Activated CD4-positive, alpha-beta T cell treated with anti-CD3 and anti-CD28 coated beads, Interleukin-2, amount 10 ng/mL, durations not matched to agents 7 days and 5 days (primary cell): ENCODE measurements at regions not wholly inside any gene's neighbourhood (a gene's known extent, or its start where the extent isn't known, plus 50 kb on each side); places are given as distances from the start of the nearest gene placed in this dataset.

Source experiments
- CTCF ChIA-PET: fragments of 350-600 bp; sonication (Branson Sonifier 250); formaldehyde crosslinking; loops from one replicate; lab custom pipeline; 2021; ENCODE audit warnings: antibody characterized with exemption; lab: Charles Lee
- POLR2A ChIA-PET: fragments of 350-600 bp; sonication (Branson Sonifier 250); formaldehyde crosslinking; loops from one replicate; lab custom pipeline; 2021; ENCODE audit warnings: antibody characterized with exemption; lab: Charles Lee
- DNase-seq: peaks from one replicate; pipeline ENCODE4 v3.0.0-alpha.2; 2020
- H3K27ac Mint-ChIP-seq: one replicate; pipeline ENCODE4 v1.8.0; 2021; ENCODE audit warnings: mild to moderate bottlenecking, moderate library complexity, mixed read lengths
- H3K27me3 Mint-ChIP-seq: one replicate; pipeline ENCODE4 v1.8.0; 2021; ENCODE audit warnings: mixed read lengths
- H3K36me3 Mint-ChIP-seq: one replicate; pipeline ENCODE4 v1.8.0; 2021; ENCODE audit warnings: low read depth, mixed read lengths
- H3K4me1 Mint-ChIP-seq: one replicate; pipeline ENCODE4 v1.8.0; 2021; ENCODE audit warnings: mixed read lengths
- H3K4me3 Mint-ChIP-seq: one replicate; pipeline ENCODE4 v1.8.0; 2021; ENCODE audit warnings: mild to moderate bottlenecking, moderate library complexity, mixed read lengths
- H3K9me3 Mint-ChIP-seq: one replicate; pipeline ENCODE4 v1.8.0; 2021; ENCODE audit warnings: mixed read lengths

DNA sequence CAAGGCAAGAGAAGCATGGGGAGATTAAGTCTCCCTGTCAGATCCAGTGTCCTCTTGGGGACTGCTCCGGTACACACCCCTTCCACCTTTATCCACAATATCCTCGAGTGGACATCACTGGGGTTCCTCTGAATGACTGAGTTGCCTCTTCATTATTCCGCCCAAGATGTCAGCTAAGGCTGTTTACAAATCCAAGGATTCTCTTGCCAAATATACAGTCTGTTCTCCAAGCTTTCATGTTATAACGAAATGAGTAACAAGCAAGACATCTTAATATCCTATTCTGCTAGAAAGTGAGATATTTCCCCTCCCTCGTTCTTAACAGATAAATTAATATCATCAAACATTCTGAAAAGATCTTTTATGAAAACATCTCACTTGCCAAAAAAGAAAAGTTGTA lies 314.1 kb upstream of the IRX5 start:
- no peaks in the 10 kb centered on the region for H3K4me1 Mint-ChIP-seq
- H3K9me3 Mint-ChIP-seq, result no peaks in the 10 kb centered on the region
- H3K36me3 Mint-ChIP-seq, result no peaks in the 10 kb centered on the region
- ChIA-PET POLR2A (no interaction called here), CTCF (no interaction called here)
- DNase-seq, result no peak
- H3K27me3 Mint-ChIP-seq, result no peaks in the 10 kb centered on the region
- H3K27ac Mint-ChIP-seq, result no peak overlapping the region
- H3K4me3 Mint-ChIP-seq, result no peak overlapping the region

- CTCF ChIA-PET, result no interaction called here
- H3K27me3 Mint-ChIP-seq, result no peaks in the 10 kb centered on the region
- peaks cover 3% of the 10 kb centered on the region for H3K9me3 Mint-ChIP-seq
- H3K27ac Mint-ChIP-seq, result no peak overlapping the region
- no peaks in the 10 kb centered on the region for H3K36me3 Mint-ChIP-seq
- H3K4me3 Mint-ChIP-seq, result no peak overlapping the region
- DNase-seq, result no peak
- POLR2A ChIA-PET, result no interaction called here
- no peaks in the 10 kb centered on the region for H3K4me1 Mint-ChIP-seq
Observed at GRCh38 chr16:54605536-54606066, 319.0 kb upstream of the IRX3 start.

GRCh38 chr16:54602666-54603065 lies 316.1 kb upstream of the IRX3 start:
- ChIA-PET CTCF (no interaction called here), POLR2A (no interaction called here)
- H3K4me1 Mint-ChIP-seq, result no peaks in the 10 kb centered on the region
- H3K27ac Mint-ChIP-seq, result no peak overlapping the region
- no peaks in the 10 kb centered on the region for H3K36me3 Mint-ChIP-seq
- H3K9me3 Mint-ChIP-seq, result peaks cover 8% of the 10 kb centered on the region
- no peak overlapping the region for H3K4me3 Mint-ChIP-seq
- no peaks in the 10 kb centered on the region for H3K27me3 Mint-ChIP-seq
- no peak for DNase-seq

DNA sequence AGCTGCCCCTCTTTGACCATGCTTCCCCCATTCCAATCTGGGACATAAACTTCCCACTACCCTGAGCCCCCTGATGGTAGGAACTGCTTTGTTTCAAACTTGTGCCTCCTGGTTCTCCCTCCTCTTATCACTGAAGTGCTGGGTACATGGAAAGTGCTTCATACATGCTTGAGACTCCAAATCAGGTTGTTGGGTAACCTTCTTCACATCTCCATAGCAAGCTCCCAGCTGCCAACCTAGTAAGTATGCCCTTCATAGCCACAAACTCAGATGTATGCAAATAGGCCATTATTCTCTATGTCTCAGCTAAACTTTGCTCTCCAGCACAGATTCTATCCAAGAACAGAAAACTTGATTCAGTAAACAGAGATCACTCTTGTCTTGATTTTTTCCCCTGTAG lies 310.6 kb upstream of the IRX3 start:
- no peaks in the 10 kb centered on the region for H3K36me3 Mint-ChIP-seq
- POLR2A ChIA-PET, result no interaction called here
- H3K9me3 Mint-ChIP-seq, result peaks cover 5% of the 10 kb centered on the region
- CTCF ChIA-PET, result interaction anchor here (0.6 kb wide), 1 partner anchor 54 kb away, joined by 3 read pairs; no protein-coding TSS in a partner anchor
- no peak for DNase-seq
- peaks cover 14% of the 10 kb centered on the region for H3K27me3 Mint-ChIP-seq
- H3K4me3 Mint-ChIP-seq, result no peak overlapping the region
- no peaks in the 10 kb centered on the region for H3K4me1 Mint-ChIP-seq
- H3K27ac Mint-ChIP-seq, result no peak overlapping the region

DNA sequence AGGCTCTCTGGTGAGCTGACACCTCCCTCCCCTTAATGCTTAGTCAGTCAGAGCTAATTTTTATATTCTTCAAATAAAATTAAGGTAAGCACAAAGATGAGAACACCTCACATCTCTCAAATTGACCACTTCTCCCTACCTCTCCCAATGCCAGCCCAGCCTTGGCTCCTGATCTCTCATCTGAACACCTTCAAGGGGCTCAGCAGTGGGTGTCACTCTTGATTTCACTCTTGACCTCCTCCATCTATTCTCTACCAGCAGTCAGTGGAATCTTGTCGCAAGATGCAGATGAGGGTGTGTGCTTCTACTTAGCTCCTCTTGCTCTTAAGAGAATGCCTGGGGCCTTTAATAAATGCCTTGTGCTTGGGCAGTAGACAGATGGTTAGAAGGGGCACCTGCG lies 309.0 kb upstream of the IRX3 start:
- H3K36me3 Mint-ChIP-seq, result no peaks in the 10 kb centered on the region
- POLR2A ChIA-PET, result no interaction called here
- no peaks in the 10 kb centered on the region for H3K4me1 Mint-ChIP-seq
- peaks cover 15% of the 10 kb centered on the region for H3K27me3 Mint-ChIP-seq
- CTCF ChIA-PET, result no interaction called here
- H3K4me3 Mint-ChIP-seq, result no peak overlapping the region
- DNase-seq, result no peak
- H3K9me3 Mint-ChIP-seq, result peaks cover 5% of the 10 kb centered on the region
- H3K27ac Mint-ChIP-seq, result no peak overlapping the region

- Mint-ChIP-seq H3K36me3 (no peaks in the 10 kb centered on the region), H3K27ac (no peak overlapping the region), H3K4me1 (no peaks in the 10 kb centered on the region), H3K4me3 (no peak overlapping the region), H3K9me3 (peaks cover 4% of the 10 kb centered on the region), H3K27me3 (peaks cover 17% of the 10 kb centered on the region)
- ChIA-PET CTCF (no interaction called here), POLR2A (no interaction called here)
- no peak for DNase-seq
Observed at GRCh38 chr16:54594601-54595391, 308.2 kb upstream of the IRX3 start.

GRCh38 chr16:54591816-54592246 lies 305.2 kb upstream of the IRX3 start:
- H3K4me3 Mint-ChIP-seq, result no peak overlapping the region
- H3K9me3 Mint-ChIP-seq, result no peaks in the 10 kb centered on the region
- ChIA-PET POLR2A (no interaction called here), CTCF (no interaction called here)
- H3K27ac Mint-ChIP-seq, result no peak overlapping the region
- H3K36me3 Mint-ChIP-seq, result no peaks in the 10 kb centered on the region
- no peaks in the 10 kb centered on the region for H3K4me1 Mint-ChIP-seq
- peaks cover 17% of the 10 kb centered on the region for H3K27me3 Mint-ChIP-seq
- DNase-seq, result no peak

DNA sequence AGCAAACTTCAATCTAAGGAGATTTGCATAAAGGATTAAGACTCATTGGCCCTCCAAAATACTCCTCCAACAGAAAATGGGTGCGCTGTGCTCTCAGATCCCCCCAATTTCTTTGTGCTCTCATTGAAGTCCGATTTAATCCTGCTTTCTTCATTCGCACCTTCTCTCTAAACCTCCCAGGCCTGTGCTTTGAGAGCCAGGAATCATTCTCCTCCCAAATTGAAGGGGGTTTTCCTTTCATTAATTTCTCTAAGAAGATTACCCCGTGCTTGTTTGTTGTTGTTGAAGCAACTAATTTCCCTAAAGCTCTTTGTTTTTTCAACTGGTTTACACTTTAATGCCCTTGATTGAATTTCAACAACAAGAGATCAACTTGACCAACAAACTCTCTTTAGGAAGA lies 304.2 kb upstream of the IRX3 start:
- Mint-ChIP-seq H3K4me1 (no peaks in the 10 kb centered on the region), H3K9me3 (no peaks in the 10 kb centered on the region), H3K4me3 (no peak overlapping the region), H3K27ac (no peak overlapping the region), H3K36me3 (no peaks in the 10 kb centered on the region), H3K27me3 (peaks cover 16% of the 10 kb centered on the region)
- POLR2A ChIA-PET, result no interaction called here
- DNase-seq, result no peak
- CTCF ChIA-PET, result no interaction called here

GRCh38 chr16:54589326-54589725 lies 302.7 kb upstream of the IRX3 start:
- CTCF ChIA-PET, result interaction anchor here (0.7 kb wide), 1 partner anchor 629 kb away, joined by 3 read pairs; no protein-coding TSS in a partner anchor
- POLR2A ChIA-PET, result no interaction called here

DNA sequence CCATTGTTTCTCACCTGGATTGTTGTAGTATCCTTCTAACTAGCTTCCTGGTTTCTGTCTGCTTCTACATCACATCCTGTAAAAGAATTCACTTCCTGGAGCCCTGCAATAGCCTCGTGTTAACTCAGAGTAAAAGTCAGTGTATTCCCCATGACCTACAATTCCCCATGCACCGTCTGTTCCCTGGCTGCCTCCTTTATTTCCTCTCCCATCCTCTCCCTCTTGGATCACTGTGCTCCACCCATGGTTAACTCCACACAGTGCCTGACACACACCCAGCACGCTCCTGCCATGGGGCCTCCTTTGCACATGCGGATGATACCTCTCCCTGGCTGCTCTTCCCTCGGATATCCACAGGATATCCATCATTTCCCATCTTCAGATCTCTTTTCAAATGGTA lies 301.4 kb upstream of the IRX3 start:
- CTCF ChIA-PET, result no interaction called here
- no peak overlapping the region for H3K4me3 Mint-ChIP-seq
- no peak overlapping the region for H3K27ac Mint-ChIP-seq
- DNase-seq, result no peak
- H3K27me3 Mint-ChIP-seq, result peaks cover 3% of the 10 kb centered on the region
- no peaks in the 10 kb centered on the region for H3K9me3 Mint-ChIP-seq
- no peaks in the 10 kb centered on the region for H3K36me3 Mint-ChIP-seq
- POLR2A ChIA-PET, result no interaction called here
- no peaks in the 10 kb centered on the region for H3K4me1 Mint-ChIP-seq

More at GRCh38 chr16:54589326-54589725, 302.7 kb upstream of the IRX3 start:
- DNase-seq, result no peak
- no peaks in the 10 kb centered on the region for H3K4me1 Mint-ChIP-seq
- H3K27ac Mint-ChIP-seq, result no peak overlapping the region
- no peaks in the 10 kb centered on the region for H3K9me3 Mint-ChIP-seq
- H3K27me3 Mint-ChIP-seq, result peaks cover 9% of the 10 kb centered on the region
- no peaks in the 10 kb centered on the region for H3K36me3 Mint-ChIP-seq
- no peak overlapping the region for H3K4me3 Mint-ChIP-seq

GRCh38 chr16:54587176-54587515 lies 300.6 kb upstream of the IRX3 start:
- POLR2A ChIA-PET, result no interaction called here
- Mint-ChIP-seq H3K9me3 (no peaks in the 10 kb centered on the region), H3K4me3 (no peak overlapping the region), H3K27ac (no peak overlapping the region), H3K27me3 (peaks cover 3% of the 10 kb centered on the region), H3K4me1 (no peaks in the 10 kb centered on the region), H3K36me3 (no peaks in the 10 kb centered on the region)
- no peak for DNase-seq
- CTCF ChIA-PET, result no interaction called here

- CTCF ChIA-PET, result no interaction called here
- Mint-ChIP-seq H3K4me3 (no peak overlapping the region), H3K36me3 (no peaks in the 10 kb centered on the region), H3K27me3 (peaks cover 2% of the 10 kb centered on the region), H3K4me1 (no peaks in the 10 kb centered on the region), H3K9me3 (no peaks in the 10 kb centered on the region), H3K27ac (no peak overlapping the region)
- DNase-seq, result no peak
- POLR2A ChIA-PET, result no interaction called here
Observed at GRCh38 chr16:54586474-54587175, 300.0 kb upstream of the IRX3 start.

DNA sequence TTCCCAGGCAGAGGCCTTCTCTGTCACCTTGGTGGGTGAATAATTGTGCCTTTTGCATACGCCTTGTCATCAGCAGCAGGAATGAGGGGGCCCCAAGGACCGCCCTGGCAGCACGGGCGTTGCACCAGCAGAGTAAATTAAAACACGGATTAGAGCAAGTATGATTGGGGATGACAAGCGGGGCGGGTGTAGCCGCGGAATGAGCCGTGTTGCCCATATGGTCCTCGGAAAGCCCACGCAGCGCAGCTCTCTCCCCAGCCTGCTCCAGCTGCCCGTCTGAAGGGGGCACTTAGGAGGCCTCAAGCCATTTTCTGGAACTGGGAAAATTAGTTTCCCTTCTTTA lies 299.4 kb upstream of the IRX3 start:
- Mint-ChIP-seq H3K9me3 (no peaks in the 10 kb centered on the region), H3K4me3 (no peak overlapping the region), H3K4me1 (no peaks in the 10 kb centered on the region), H3K36me3 (no peaks in the 10 kb centered on the region), H3K27ac (no peak overlapping the region), H3K27me3 (peaks cover 2% of the 10 kb centered on the region)
- no peak for DNase-seq
- CTCF ChIA-PET, result no interaction called here
- POLR2A ChIA-PET, result no interaction called here
